ENCODE measurements at regions not wholly inside any gene's neighbourhood (a gene's known extent, or its start where the extent isn't known, plus 50 kb on each side); places are given as distances from the start of the nearest gene placed in this dataset.
"Not testable (repeated sequence)": the region's sequence is repeated elsewhere in the genome, so short reads cannot be mapped to it uniquely, and the experiment has no call there.

GRCh38 chr3:152728231-152728980 lies 106.5 kb upstream of the P2RY1 start:
- DNase-seq, result no peak

- DNase-seq, result no peak
Observed at GRCh38 chr3:152729906-152730305, 105.0 kb upstream of the P2RY1 start.

- no peak for DNase-seq
Observed at GRCh38 chr3:152731511-152731910, 103.4 kb upstream of the P2RY1 start.

GRCh38 chr3:152733584-152734119 lies 101.3 kb upstream of the P2RY1 start:
- no peak for DNase-seq

- no peak for DNase-seq
Observed at GRCh38 chr3:152737021-152737908, 97.7 kb upstream of the P2RY1 start.

- DNase-seq, result no peak
Observed at GRCh38 chr3:152738656-152739055, 96.3 kb upstream of the P2RY1 start.

GRCh38 chr3:152742368-152743347 lies 92.3 kb upstream of the P2RY1 start:
- no peak for DNase-seq

GRCh38 chr3:152745646-152746045 lies 89.3 kb upstream of the P2RY1 start:
- DNase-seq, result no peak

GRCh38 chr3:152754303-152754702 lies 80.6 kb upstream of the P2RY1 start:
- no peak for DNase-seq

- DNase-seq, result no peak
Observed at GRCh38 chr3:152756807-152757206, 78.1 kb upstream of the P2RY1 start.

- DNase-seq, result no peak
Observed at GRCh38 chr3:152760024-152760563, 74.8 kb upstream of the P2RY1 start.

GRCh38 chr3:152760591-152760990 lies 74.3 kb upstream of the P2RY1 start:
- no peak for DNase-seq

GRCh38 chr3:152768478-152768877 lies 66.5 kb upstream of the P2RY1 start:
- DNase-seq, result no peak

GRCh38 chr3:152769523-152769922 lies 65.4 kb upstream of the P2RY1 start:
- DNase-seq, result no peak

GRCh38 chr3:152770296-152770695 lies 64.6 kb upstream of the P2RY1 start:
- no peak for DNase-seq

GRCh38 chr3:152771120-152771519 lies 63.8 kb upstream of the P2RY1 start:
- DNase-seq, result no peak

GRCh38 chr3:152772674-152773225 lies 62.2 kb upstream of the P2RY1 start:
- no peak for DNase-seq

GRCh38 chr3:152773633-152774032 lies 61.3 kb upstream of the P2RY1 start:
- no peak for DNase-seq

GRCh38 chr3:152774230-152774629 lies 60.7 kb upstream of the P2RY1 start:
- not testable (repeated sequence) for DNase-seq

- DNase-seq, result no peak
Observed at GRCh38 chr3:152778022-152778421, 56.9 kb upstream of the P2RY1 start.

- DNase-seq, result no peak
Observed at GRCh38 chr3:152779653-152780052, 55.3 kb upstream of the P2RY1 start.

- no peak for DNase-seq
Observed at GRCh38 chr3:152780553-152780952, 54.4 kb upstream of the P2RY1 start.
